ENCODE measurements at regions not wholly inside any gene's neighbourhood (a gene's known extent, or its start where the extent isn't known, plus 50 kb on each side); places are given as distances from the start of the nearest gene placed in this dataset.

- TF ChIP-seq EZH2phosphoT487 (IDR thresholded peaks at IDR 0.05; ENCODE audit: low read depth, severe bottlenecking, unreplicated experiment) (no peak), EZH2 (IDR thresholded peaks at IDR 0.05; ENCODE audit: borderline replicate concordance) (no peak)
- TF ChIP-seq, protein P1, sequence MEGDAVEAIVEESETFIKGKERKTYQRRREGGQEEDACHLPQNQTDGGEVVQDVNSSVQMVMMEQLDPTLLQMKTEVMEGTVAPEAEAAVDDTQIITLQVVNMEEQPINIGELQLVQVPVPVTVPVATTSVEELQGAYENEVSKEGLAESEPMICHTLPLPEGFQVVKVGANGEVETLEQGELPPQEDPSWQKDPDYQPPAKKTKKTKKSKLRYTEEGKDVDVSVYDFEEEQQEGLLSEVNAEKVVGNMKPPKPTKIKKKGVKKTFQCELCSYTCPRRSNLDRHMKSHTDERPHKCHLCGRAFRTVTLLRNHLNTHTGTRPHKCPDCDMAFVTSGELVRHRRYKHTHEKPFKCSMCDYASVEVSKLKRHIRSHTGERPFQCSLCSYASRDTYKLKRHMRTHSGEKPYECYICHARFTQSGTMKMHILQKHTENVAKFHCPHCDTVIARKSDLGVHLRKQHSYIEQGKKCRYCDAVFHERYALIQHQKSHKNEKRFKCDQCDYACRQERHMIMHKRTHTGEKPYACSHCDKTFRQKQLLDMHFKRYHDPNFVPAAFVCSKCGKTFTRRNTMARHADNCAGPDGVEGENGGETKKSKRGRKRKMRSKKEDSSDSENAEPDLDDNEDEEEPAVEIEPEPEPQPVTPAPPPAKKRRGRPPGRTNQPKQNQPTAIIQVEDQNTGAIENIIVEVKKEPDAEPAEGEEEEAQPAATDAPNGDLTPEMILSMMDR (IDR thresholded peaks at IDR 0.05; ENCODE audit: poor library complexity) = no peak
These were observed 475.6 kb upstream of the PROK2 start for GRCh38 chr3:72260588-72260910.

Data from hepatocyte (in vitro differentiated cells).